NCI-H1694 (cell line): ENCODE measurements at regions not wholly inside any gene's neighbourhood (a gene's known extent, or its start where the extent isn't known, plus 50 kb on each side); places are given as distances from the start of the nearest gene placed in this dataset.
"Not testable (repeated sequence)": the region's sequence is repeated elsewhere in the genome, so short reads cannot be mapped to it uniquely, and the experiment has no call there.

Experiments used
- DNase-seq: peaks from one replicate; lab custom pipeline; 2025; lab: John Stamatoyannopoulos, UW

GRCh38 chr20:55160996-55161395, 685.6 kb downstream of the DOK5 start:
- DNase-seq, result no peak

GRCh38 chr20:55160037-55160436, 684.6 kb downstream of the DOK5 start:
- DNase-seq, result no peak

GRCh38 chr20:55159230-55159629, 683.8 kb downstream of the DOK5 start:
- no peak for DNase-seq

GRCh38 chr20:55158446-55158845, 683.1 kb downstream of the DOK5 start:
- no peak for DNase-seq

DNA sequence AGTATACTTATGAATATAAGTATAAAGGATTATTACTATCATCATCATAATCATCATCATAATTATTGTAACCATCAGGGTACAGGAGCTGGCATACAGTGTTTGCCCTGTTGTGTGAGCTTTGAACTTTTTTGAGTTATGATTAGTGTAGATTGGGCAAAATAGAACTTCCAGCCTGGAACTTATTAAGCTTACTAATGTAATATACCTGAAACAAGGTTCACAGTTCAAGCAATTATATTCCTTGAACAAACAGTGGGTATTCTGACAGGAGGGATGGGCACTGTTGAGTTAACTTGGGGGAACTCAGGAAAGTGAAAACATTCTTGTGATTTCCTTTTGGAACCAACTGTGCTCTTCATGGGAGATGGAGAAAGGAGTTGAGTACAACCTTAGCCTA, 680.0 kb downstream of the DOK5 start:
- DNase-seq, result no peak

GRCh38 chr20:55153001-55153645, 677.7 kb downstream of the DOK5 start:
- no peak for DNase-seq

GRCh38 chr20:55151171-55151570, 675.8 kb downstream of the DOK5 start:
- no peak for DNase-seq

DNA sequence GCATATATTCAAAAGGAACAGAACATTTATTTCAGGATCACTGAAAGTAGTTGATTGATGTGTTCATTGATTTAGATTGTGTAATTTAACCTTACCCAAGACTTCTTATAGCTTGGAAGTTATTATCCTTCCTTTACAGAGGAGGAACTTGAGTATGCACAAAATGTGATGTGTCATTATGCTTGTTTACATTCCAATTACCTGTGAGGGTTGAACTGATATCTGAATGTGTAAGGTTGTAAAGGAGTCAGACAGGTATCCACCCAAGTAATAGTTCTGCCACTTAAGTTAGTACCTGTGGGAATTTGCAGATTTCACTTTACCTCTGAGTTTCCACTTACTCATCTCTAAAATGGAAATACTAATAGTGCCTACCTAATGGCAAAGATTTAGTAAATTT, 668.2 kb downstream of the DOK5 start:
- no peak for DNase-seq

GRCh38 chr20:55142932-55143331, 667.5 kb downstream of the DOK5 start:
- no peak for DNase-seq

GRCh38 chr20:55140631-55141030, 665.2 kb downstream of the DOK5 start:
- DNase-seq, result no peak

DNA sequence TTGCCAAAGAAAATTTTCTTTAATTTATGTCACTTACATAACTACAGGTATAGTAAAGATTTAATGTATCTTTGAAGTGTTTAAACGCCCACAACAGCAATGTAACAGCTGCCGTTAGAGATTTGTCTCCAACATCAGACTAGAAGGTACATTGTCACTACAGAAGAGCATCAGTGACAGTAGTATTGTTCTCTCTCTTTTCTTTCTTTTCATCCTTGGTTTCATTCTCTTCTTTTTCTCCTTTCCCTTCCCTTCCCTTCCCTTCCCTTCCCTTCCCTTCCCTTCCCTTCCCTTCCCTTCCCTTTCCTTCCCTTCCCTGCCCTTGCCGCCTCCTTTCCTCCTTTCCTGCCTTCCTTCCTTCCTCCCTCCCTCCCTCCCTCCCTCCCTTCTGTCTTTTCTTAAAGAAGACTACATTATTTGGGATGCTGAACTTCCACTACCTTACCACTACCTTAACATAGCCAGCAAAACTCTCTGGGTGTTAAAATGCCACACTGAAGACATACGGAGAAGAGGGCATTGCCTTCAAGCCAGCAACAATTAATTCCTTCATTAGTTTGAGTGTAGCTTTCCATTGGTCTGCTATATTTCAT, 663.9 kb downstream of the DOK5 start:
- no peak for DNase-seq

DNA sequence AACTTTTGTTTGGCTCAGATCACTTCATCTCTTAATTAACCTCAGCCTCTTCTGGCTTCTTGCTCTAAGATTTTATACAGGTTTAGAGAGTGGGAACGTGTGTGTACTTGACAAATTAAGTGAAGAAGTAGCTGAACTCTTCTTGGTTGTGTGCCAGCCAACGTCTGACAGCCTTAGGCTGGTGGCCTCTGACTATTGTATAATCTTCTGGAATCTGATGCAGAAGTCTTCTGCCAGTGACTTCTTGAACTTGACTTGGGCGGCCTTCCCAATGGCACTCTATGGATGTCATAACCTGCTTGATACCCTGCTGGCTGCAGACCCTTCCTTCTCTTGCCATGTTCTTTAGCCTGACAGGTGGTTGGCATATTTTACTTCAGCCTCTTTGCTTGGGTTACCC, 660.5 kb downstream of the DOK5 start:
- DNase-seq, result no peak

DNA sequence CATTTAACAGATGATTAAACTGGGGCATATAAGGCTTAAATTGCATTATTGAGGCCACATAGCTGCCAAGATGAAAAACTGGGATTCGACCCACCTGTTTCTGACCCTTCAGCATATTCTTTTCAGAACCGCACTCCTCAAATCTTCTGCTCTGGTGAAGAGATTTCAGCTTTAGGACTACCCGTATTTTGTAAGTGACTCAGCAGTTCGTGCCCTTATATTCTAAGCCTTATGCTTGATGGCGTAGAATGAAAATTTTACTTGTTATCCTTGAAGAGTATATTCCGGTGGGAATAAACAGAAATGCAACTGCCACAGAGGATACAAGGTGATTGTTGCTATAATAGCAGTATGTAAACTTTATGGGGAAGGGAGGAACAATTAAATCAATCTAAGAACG, 657.1 kb downstream of the DOK5 start:
- no peak for DNase-seq

GRCh38 chr20:55117577-55117976, 642.2 kb downstream of the DOK5 start:
- DNase-seq, result not testable (repeated sequence)

GRCh38 chr20:55116598-55116997, 641.2 kb downstream of the DOK5 start:
- DNase-seq, result no peak

GRCh38 chr20:55103188-55103587, 627.8 kb downstream of the DOK5 start:
- no peak for DNase-seq

DNA sequence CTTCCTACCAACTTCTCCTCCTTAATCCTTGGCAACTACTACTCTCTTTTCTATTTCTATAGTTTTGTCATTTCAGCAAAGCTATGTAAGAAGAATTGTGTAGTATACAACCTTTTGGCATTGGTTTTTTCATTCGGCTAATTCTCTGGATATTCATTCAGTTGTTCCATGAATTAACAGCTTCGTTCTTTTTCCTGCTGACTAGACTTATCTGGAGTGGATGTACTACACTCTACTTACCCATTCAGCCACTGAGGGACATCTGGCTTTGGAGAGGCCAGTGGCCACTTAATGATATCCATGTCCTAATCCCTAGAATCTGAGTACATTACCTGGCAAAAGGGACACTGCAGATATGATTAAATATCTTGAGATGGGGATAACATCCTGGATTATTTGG, 623.9 kb downstream of the DOK5 start:
- no peak for DNase-seq

DNA sequence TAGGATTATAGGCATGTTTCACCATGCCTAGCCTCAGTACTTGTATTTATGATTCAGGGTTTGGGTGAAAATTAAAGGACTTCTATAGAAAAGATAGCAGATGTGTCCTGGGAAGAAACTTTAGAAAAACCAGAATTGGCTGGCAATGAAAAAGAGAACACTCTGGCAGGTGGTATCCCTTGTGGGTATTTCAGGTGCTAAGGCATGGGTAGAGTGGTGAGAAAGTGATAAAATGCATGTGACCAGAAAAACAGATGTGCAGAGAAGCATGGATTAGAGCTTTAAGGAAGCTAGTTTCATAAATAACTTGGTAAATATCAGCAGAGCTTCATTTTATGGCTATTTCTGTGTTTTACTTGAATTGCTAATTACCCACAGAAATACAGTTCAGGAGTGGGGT, 622.2 kb downstream of the DOK5 start:
- no peak for DNase-seq

- no peak for DNase-seq
These were observed 620.5 kb downstream of the DOK5 start for GRCh38 chr20:55095745-55096400.

- DNase-seq, result no peak
These were observed 619.0 kb downstream of the DOK5 start for GRCh38 chr20:55094353-55094861.

DNA sequence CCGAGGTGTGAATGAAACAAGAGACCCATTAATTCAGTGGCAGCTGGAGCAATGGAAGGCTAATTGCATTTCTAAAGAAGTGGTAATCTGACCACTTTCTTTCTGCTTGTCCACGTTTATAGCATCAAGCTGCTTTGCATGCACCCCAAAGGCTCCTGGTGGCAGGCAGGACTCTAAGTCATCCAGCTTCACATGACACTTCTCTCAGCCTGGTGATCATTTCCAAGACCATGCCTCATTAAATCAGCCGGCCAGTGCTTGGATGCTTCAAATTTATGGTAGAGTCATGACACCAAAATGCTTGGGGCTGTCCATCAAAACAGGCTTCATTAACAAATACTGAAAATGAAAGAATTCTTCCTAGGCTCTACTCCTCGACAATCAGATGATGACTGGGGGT, 614.9 kb downstream of the DOK5 start:
- DNase-seq, result no peak

- DNase-seq, result no peak
These were observed 611.0 kb downstream of the DOK5 start for GRCh38 chr20:55086421-55086820.

GRCh38 chr20:55079917-55080316, 604.5 kb downstream of the DOK5 start:
- DNase-seq, result no peak
